A549 (cell line): ENCODE measurements at regions not wholly inside any gene's neighbourhood (a gene's known extent, or its start where the extent isn't known, plus 50 kb on each side); places are given as distances from the start of the nearest gene placed in this dataset.

Experiments used
- ATAC-seq, 2 experiments: fragments of 200-7000 bp in 1 of 2; fragments of >200 bp in 1 of 2; cut with Nextera tagmentation in 1 of 2; cut with Tn5 transposase in 1 of 2; 3 replicates each; pipeline versions ENCODE4 v1.8.0 to v1.9.1; 2018 to 2020; ENCODE audit warnings: mild to moderate bottlenecking in 1 of 2, moderate library complexity in 1 of 2
- CTCF ChIA-PET: fragments of 300-600 bp; sonication (Branson Sonifier 250); formaldehyde crosslinking; extraction: SDS; loops from one replicate; lab custom pipeline; 2021; ENCODE audit warnings: antibody characterized with exemption, inconsistent platforms; lab: Yijun Ruan, JAX
- POLR2A ChIA-PET: fragments of 350-600 bp; formaldehyde crosslinking; extraction: SDS; loops from one replicate; lab custom pipeline; 2021; ENCODE audit warnings: antibody characterized with exemption, inconsistent platforms; lab: Yijun Ruan, JAX
- DNase-seq, 2 experiments: peaks; one replicate each; pipeline versions ENCODE4 v3.0.0 to v3.0.0-alpha.2; 2011 to 2016; ENCODE audit warnings: low read depth in 1 of 2, low spot score in 1 of 2
- FAIRE-seq: peaks from 2 replicates; lab custom pipeline; 2011; peaks lifted over from hg19 to GRCh38; lab: Jason Lieb, UNC
- H3K27ac ChIP-seq, 2 experiments: fragments of >200 bp; sonication (Bioruptor Twin); formaldehyde crosslinking; 3 replicates each; pipeline ENCODE4 v1.5.1; 2016 to 2017
- H3K4me1 ChIP-seq: fragments of >200 bp; sonication (Bioruptor Twin); formaldehyde crosslinking; 3 replicates; pipeline ENCODE4 v1.6.1; 2016
- H3K4me2 ChIP-seq: fragments of >200 bp; sonication (Bioruptor Twin); formaldehyde crosslinking; 3 replicates; pipeline ENCODE4 v1.6.1; 2016
- H3K4me3 ChIP-seq: fragments of >200 bp; sonication (Bioruptor Twin); formaldehyde crosslinking; 3 replicates; pipeline ENCODE4 v1.5.1; 2016
- H3K9me3 ChIP-seq: fragments of >200 bp; sonication (Bioruptor Twin); formaldehyde crosslinking; 3 replicates; pipeline ENCODE4 v1.6.1; 2016
- ATOH8 ChIP-seq: fragments of 250-450 bp; sonication (Bioruptor Pico); IDR thresholded peaks from 2 replicates; pipeline ENCODE4 v1.5.0; 2020; ENCODE audit warnings: low read depth, mild to moderate bottlenecking, moderate library complexity
- BCL3 ChIP-seq: fragments of >200 bp; sonication (Bioruptor Twin); formaldehyde crosslinking; IDR thresholded peaks from 3 replicates; pipeline ENCODE4 v1.6.1; 2016
- CBX8 ChIP-seq: fragments of 200-600 bp; sonication (generic); IDR thresholded peaks from 2 replicates; pipeline ENCODE4 v1.6.1; 2016
- CEBPB ChIP-seq, 2 experiments: fragments of >200 bp in 1 of 2; sonication (Bioruptor Twin) in 1 of 2; formaldehyde crosslinking in 1 of 2; IDR thresholded peaks; 2 replicates each; pipeline ENCODE4 v1.6.1; 2012 to 2016
- CHD2 ChIP-seq: fragments of 150-350 bp; IDR thresholded peaks from 2 replicates; pipeline ENCODE4 v1.6.1; 2014; ENCODE audit warnings: low read length; ENCODE audit not compliant: partially characterized antibody
- CHD4 ChIP-seq: fragments of 200-600 bp; sonication (generic); IDR thresholded peaks from 2 replicates; pipeline ENCODE4 v1.6.1; 2016; ENCODE audit warnings: antibody characterized with exemption, mild to moderate bottlenecking, borderline replicate concordance
- EHF ChIP-seq: fragments of 250-450 bp; sonication (Bioruptor Pico); IDR thresholded peaks from 2 replicates; pipeline ENCODE4 v1.5.0; 2020; ENCODE audit warnings: mild to moderate bottlenecking
- EHMT2 ChIP-seq: fragments of 200-600 bp; sonication (generic); IDR thresholded peaks from 2 replicates; pipeline ENCODE4 v1.6.1; 2016; ENCODE audit warnings: antibody characterized with exemption, low read depth, mild to moderate bottlenecking, moderate library complexity
- ELK1 ChIP-seq: fragments of 150-350 bp; IDR thresholded peaks from 2 replicates; pipeline ENCODE4 v1.6.1; 2014; ENCODE audit warnings: low read depth, mild to moderate bottlenecking, low read length
- GATA3 ChIP-seq: IDR thresholded peaks from 2 replicates; pipeline ENCODE4 v1.6.1; 2012; ENCODE audit warnings: borderline replicate concordance
- HES2 ChIP-seq: fragments of >200 bp; sonication (Bioruptor Twin); formaldehyde crosslinking; IDR thresholded peaks from 2 replicates; pipeline ENCODE4 v1.6.1; 2016
- JUN ChIP-seq, 2 experiments: fragments of >200 bp; sonication (Bioruptor Twin); formaldehyde crosslinking; IDR thresholded peaks; 2 replicates in 1 of 2; 3 replicates in 1 of 2; pipeline ENCODE4 v1.6.1; 2016 to 2017
- KDM1A ChIP-seq: fragments of 200-600 bp; sonication (generic); IDR thresholded peaks from 2 replicates; pipeline ENCODE4 v1.6.1; 2016; ENCODE audit warnings: low read depth, mild to moderate bottlenecking
- KDM5A ChIP-seq: fragments of 200-600 bp; sonication (generic); IDR thresholded peaks from 2 replicates; pipeline ENCODE4 v1.6.1; 2016; ENCODE audit warnings: antibody characterized with exemption, mild to moderate bottlenecking
- MAX ChIP-seq: IDR thresholded peaks from 2 replicates; pipeline ENCODE4 v1.6.1; 2012
- NFE2L2 ChIP-seq: fragments of 150-350 bp; conservative IDR thresholded peaks from 2 replicates; pipeline ENCODE4 v1.6.1; 2014; ENCODE audit warnings: low read length
- NPAS2 ChIP-seq: fragments of 250-450 bp; sonication (Bioruptor Pico); IDR thresholded peaks from 2 replicates; pipeline ENCODE4 v1.8.0; 2022; ENCODE audit warnings: mild to moderate bottlenecking, moderate library complexity, borderline replicate concordance
- PBX3 ChIP-seq: IDR thresholded peaks from 2 replicates; pipeline ENCODE4 v1.6.1; 2012
- POLR2A ChIP-seq: IDR thresholded peaks from 2 replicates; pipeline ENCODE4 v1.6.1; 2012; ENCODE audit warnings: mild to moderate bottlenecking, low read length
- RAD21 ChIP-seq, 2 experiments: fragments of >200 bp in 1 of 2; sonication (Bioruptor Twin) in 1 of 2; formaldehyde crosslinking in 1 of 2; IDR thresholded peaks in 1 of 2; conservative IDR thresholded peaks in 1 of 2; 2 replicates in 1 of 2; 3 replicates in 1 of 2; pipeline ENCODE4 v1.6.1; 2012 to 2018; ENCODE audit warnings: inconsistent platforms in 1 of 2
- RARB ChIP-seq: fragments of 250-450 bp; sonication (Bioruptor Pico); IDR thresholded peaks from 2 replicates; pipeline ENCODE4 v1.8.0; 2021; ENCODE audit warnings: mild to moderate bottlenecking, moderate library complexity
- RCOR1 ChIP-seq: fragments of 150-350 bp; IDR thresholded peaks from 2 replicates; pipeline ENCODE4 v1.6.1; 2014; ENCODE audit warnings: antibody characterized with exemption, low read length, low read depth
- REST ChIP-seq: fragments of 200-600 bp; sonication (generic); IDR thresholded peaks from 2 replicates; pipeline ENCODE4 v1.6.1; 2016; ENCODE audit warnings: antibody characterized with exemption, mild to moderate bottlenecking, moderate library complexity
- RFX5 ChIP-seq: fragments of 450-650 bp; IDR thresholded peaks from 2 replicates; pipeline ENCODE4 v1.7.1; 2014; ENCODE audit warnings: antibody characterized with exemption, mild to moderate bottlenecking, moderate library complexity
- TFCP2L1 ChIP-seq: fragments of 250-450 bp; sonication (Bioruptor Pico); IDR thresholded peaks from 2 replicates; pipeline ENCODE4 v1.5.0; 2021; ENCODE audit warnings: mild to moderate bottlenecking
- ZNF302 ChIP-seq: fragments of 250-450 bp; sonication (Bioruptor Pico); IDR thresholded peaks from 2 replicates; pipeline ENCODE4 v1.9.0; 2021; ENCODE audit warnings: inconsistent platforms, mild to moderate bottlenecking, moderate library complexity
- ZSCAN20 ChIP-seq: fragments of 250-450 bp; sonication (Bioruptor Pico); IDR thresholded peaks from 2 replicates; pipeline ENCODE4 v1.8.0; 2022; ENCODE audit warnings: mild to moderate bottlenecking, moderate library complexity
- WGBS: methylation state at CpG from one replicate; pipeline ENCODE4 v1.1.6; 2017; ENCODE audit errors: missing lambda C conversion rate; 5-methylcytosine and 5-hydroxymethylcytosine counted together

GRCh38 chr12:89875809-89876208, 167.2 kb upstream of the ATP2B1 start:
- TF ChIP-seq KDM5A (no peak), RFX5 (no peak), GATA3 (no peak), BCL3 (no peak), CEBPB (IDR thresholded peaks at IDR 0.05) (no peak), CHD2 (no peak), ZSCAN20 (CRISPR knock-in tag) (no peak), PBX3 (no peak), EHF (CRISPR knock-in tag) (no peak), HES2 (no peak), JUN (IDR thresholded peaks at IDR 0.05) (no peak), ELK1 (no peak), RARB (CRISPR knock-in tag) (no peak)
- ChIA-PET CTCF (no interaction called here), POLR2A (no interaction called here)
- Histone ChIP-seq H3K4me3 (no peak overlapping the region), H3K4me2 (no peak overlapping the region), H3K9me3 (peaks cover 11% of the 10 kb centered on the region; the same call in 2 of the 3 replicates), H3K27ac (no peak overlapping the region), H3K4me1 (no peaks in the 10 kb centered on the region)
- FAIRE-seq = no peak
- ATAC-seq = no peak
- no peak for DNase-seq
- WGBS = 79% methylated on average over 1 of the region's 1 CpG

GRCh38 chr12:89875225-89875624, 166.6 kb upstream of the ATP2B1 start:
- H3K9me3 ChIP-seq = peaks cover 15% of the 10 kb centered on the region; the same call in 2 of the 3 replicates
- CTCF ChIA-PET = no interaction called here
- no peak for FAIRE-seq
- no peak overlapping the region for H3K4me3 ChIP-seq
- no peak for ATAC-seq
- POLR2A ChIA-PET = no interaction called here
- TF ChIP-seq ZNF302 = no peak
- 92% methylated on average over 2 of the region's 2 CpGs for WGBS
- no peaks in the 10 kb centered on the region for H3K4me1 ChIP-seq
- H3K27ac ChIP-seq = no peak overlapping the region
- H3K4me2 ChIP-seq = no peak overlapping the region
- no peak for DNase-seq

- no peak overlapping the region for H3K4me3 ChIP-seq
- no peak overlapping the region for H3K4me2 ChIP-seq
- H3K9me3 ChIP-seq = peaks cover 17% of the 10 kb centered on the region; the same call in 2 of the 3 replicates
- ATAC-seq = no peak
- H3K4me1 ChIP-seq = no peaks in the 10 kb centered on the region
- no peak for FAIRE-seq
- WGBS = 92% methylated on average over 5 of the region's 5 CpGs
- CTCF ChIA-PET = interaction anchor here (1.6 kb wide), 1 partner anchor 11 kb away, joined by 5 read pairs; no protein-coding TSS in a partner anchor
- POLR2A ChIA-PET = no interaction called here
- H3K27ac ChIP-seq = no peak overlapping the region
- DNase-seq = no peak
- TF ChIP-seq CHD4 (no peak), EHMT2 (no peak), KDM5A (no peak), KDM1A (no peak), RAD21 (conservative IDR thresholded peaks at IDR 0.05 in 1 of 2, IDR thresholded peaks at IDR 0.05 in 1 of 2) (no peak), REST (no peak), EHF (CRISPR knock-in tag) (no peak), ATOH8 (CRISPR knock-in tag) (no peak), NFE2L2 (no peak), NPAS2 (CRISPR knock-in tag) (no peak), ELK1 (no peak), RCOR1 (no peak), MAX (no peak), TFCP2L1 (CRISPR knock-in tag) (no peak), POLR2A (no peak), CBX8 (no peak)
Measured at GRCh38 chr12:89874146-89874545, 165.5 kb upstream of the ATP2B1 start.
